HepG2 (cell line): ENCODE measurements at regions not wholly inside any gene's neighbourhood (a gene's known extent, or its start where the extent isn't known, plus 50 kb on each side); places are given as distances from the start of the nearest gene placed in this dataset.

Source experiments
- MTA1 ChIP-seq: sonication (generic); formaldehyde crosslinking; IDR thresholded peaks from 2 replicates; pipeline ENCODE4 v1.4.0; 2020; ENCODE audit warnings: missing genetic modification reagents, mild to moderate bottlenecking, borderline replicate concordance
- RORA ChIP-seq: sonication (generic); formaldehyde crosslinking; IDR thresholded peaks from 2 replicates; pipeline ENCODE4 v1.5.0; 2020; ENCODE audit warnings: mild to moderate bottlenecking, missing genetic modification reagents, moderate library complexity
- TEF ChIP-seq: sonication (generic); formaldehyde crosslinking; IDR thresholded peaks from 2 replicates; pipeline ENCODE4 v1.5.0; 2020; ENCODE audit warnings: missing genetic modification reagents
- ZNF318 ChIP-seq: sonication (generic); formaldehyde crosslinking; IDR thresholded peaks from 2 replicates; pipeline ENCODE4 v1.4.0; 2020; ENCODE audit warnings: mild to moderate bottlenecking, missing genetic modification reagents

- TF ChIP-seq ZNF318 (CRISPR knock-in tag) (no peak), TEF (CRISPR knock-in tag) (no peak), MTA1 (no peak), RORA (no peak)
Measured at GRCh38 chr1:222127526-222128152, 385.8 kb upstream of the DUSP10 start (continued).
